ENCODE measurements at regions not wholly inside any gene's neighbourhood (a gene's known extent, or its start where the extent isn't known, plus 50 kb on each side); places are given as distances from the start of the nearest gene placed in this dataset.

DNA sequence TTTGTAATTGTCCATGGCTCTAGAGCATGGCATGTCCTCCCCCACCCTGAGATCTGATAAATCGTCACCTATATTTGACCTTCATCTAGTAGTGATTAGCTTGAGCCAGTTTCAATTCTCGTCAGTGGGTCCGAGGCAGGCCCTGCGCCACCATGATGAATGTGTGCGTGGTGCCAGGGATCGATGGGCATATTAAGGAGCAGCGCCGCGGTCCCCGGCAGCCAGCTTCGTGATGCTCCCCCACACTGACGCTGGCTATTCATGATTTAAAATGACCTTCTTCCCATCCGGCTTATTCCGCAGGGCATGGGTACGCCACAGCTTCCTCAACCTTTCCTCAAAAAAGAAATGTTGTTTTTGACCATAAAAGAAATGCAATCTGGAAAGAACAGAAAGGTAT, 68.0 kb downstream of the SLC25A47 start:
- WGBS, 2 experiments (ENCODE audit: insufficient coverage in 2 of 2), result 94% methylated on average over 12 to 13 of the region's 15 CpGs
- Histone ChIP-seq H3K9me3 (ENCODE audit: control insufficient read depth, low read length) (no peaks in the 10 kb centered on the region), H3K27ac (ENCODE audit: low read depth, low read length, severe bottlenecking) (no peak overlapping the region), H3K4me1 (ENCODE audit: control insufficient read depth, insufficient read depth, low read length, poor library complexity, severe bottlenecking) (peaks cover 38% of the 10 kb centered on the region), H3K36me3 (ENCODE audit: control insufficient read depth, insufficient read depth, low read length) (no peaks in the 10 kb centered on the region), H3K4me3 (ENCODE audit: extremely low read depth, insufficient read depth, low read length, poor library complexity, severe bottlenecking) (no peak overlapping the region)

- Histone ChIP-seq H3K4me1 (ENCODE audit: control insufficient read depth, insufficient read depth, low read length, poor library complexity, severe bottlenecking) (peaks cover 33% of the 10 kb centered on the region), H3K9me3 (ENCODE audit: control insufficient read depth, low read length) (no peaks in the 10 kb centered on the region), H3K4me3 (ENCODE audit: extremely low read depth, insufficient read depth, low read length, poor library complexity, severe bottlenecking) (no peak overlapping the region), H3K36me3 (ENCODE audit: control insufficient read depth, insufficient read depth, low read length) (no peaks in the 10 kb centered on the region), H3K27ac (ENCODE audit: low read depth, low read length, severe bottlenecking) (no peak overlapping the region)
- 100% methylated on average over 1 to 2 of the region's 2 CpGs for WGBS, 2 experiments (ENCODE audit: insufficient coverage in 2 of 2)
Observed at GRCh38 chr14:100391724-100392123, 68.6 kb downstream of the SLC25A47 start.

GRCh38 chr14:100392356-100392755, 69.2 kb downstream of the SLC25A47 start:
- peaks cover 32% of the 10 kb centered on the region for H3K4me1 ChIP-seq (ENCODE audit: control insufficient read depth, insufficient read depth, low read length, poor library complexity, severe bottlenecking)
- no peak overlapping the region for H3K27ac ChIP-seq (ENCODE audit: low read depth, low read length, severe bottlenecking)
- H3K9me3 ChIP-seq (ENCODE audit: control insufficient read depth, low read length), result no peaks in the 10 kb centered on the region
- H3K36me3 ChIP-seq (ENCODE audit: control insufficient read depth, insufficient read depth, low read length), result no peaks in the 10 kb centered on the region
- H3K4me3 ChIP-seq (ENCODE audit: extremely low read depth, insufficient read depth, low read length, poor library complexity, severe bottlenecking), result no peak overlapping the region
- 91 to 95% methylated on average over 7 to 9 of the region's 11 CpGs for WGBS, 2 experiments (ENCODE audit: insufficient coverage in 2 of 2)

DNA sequence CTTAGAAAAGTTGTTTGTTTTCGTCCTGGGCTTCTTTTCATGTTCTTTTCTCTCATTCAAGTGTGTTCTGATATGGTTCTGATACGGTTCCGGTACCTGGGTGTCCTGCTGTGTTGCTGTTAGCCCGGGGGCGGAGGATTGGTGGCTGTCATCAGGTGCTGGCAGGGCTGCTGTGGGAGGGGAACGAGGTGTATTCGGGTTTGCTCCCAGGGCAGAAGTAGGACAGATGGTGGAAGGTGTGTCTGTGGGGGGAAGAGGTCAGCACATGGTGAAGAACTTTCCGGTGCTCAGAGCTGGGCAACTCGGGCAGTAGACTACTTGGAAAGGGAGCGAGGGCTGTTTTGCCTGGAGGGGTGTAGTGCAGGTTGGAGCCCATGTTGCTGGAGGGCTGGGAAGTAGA, 70.2 kb downstream of the SLC25A47 start:
- Histone ChIP-seq H3K4me1 (ENCODE audit: control insufficient read depth, insufficient read depth, low read length, poor library complexity, severe bottlenecking) (peaks cover 36% of the 10 kb centered on the region), H3K9me3 (ENCODE audit: control insufficient read depth, low read length) (no peaks in the 10 kb centered on the region), H3K36me3 (ENCODE audit: control insufficient read depth, insufficient read depth, low read length) (no peaks in the 10 kb centered on the region), H3K27ac (ENCODE audit: low read depth, low read length, severe bottlenecking) (no peak overlapping the region), H3K4me3 (ENCODE audit: extremely low read depth, insufficient read depth, low read length, poor library complexity, severe bottlenecking) (no peak overlapping the region)
- WGBS, 2 experiments (ENCODE audit: insufficient coverage in 2 of 2), result 81 to 99% methylated on average over 9 of the region's 10 CpGs

GRCh38 chr14:100393906-100394732, 71.0 kb downstream of the SLC25A47 start:
- WGBS, 2 experiments (ENCODE audit: insufficient coverage in 2 of 2), result 92% methylated on average over 9 to 11 of the region's 11 CpGs
- H3K36me3 ChIP-seq (ENCODE audit: control insufficient read depth, insufficient read depth, low read length), result no peaks in the 10 kb centered on the region
- peaks cover 36% of the 10 kb centered on the region for H3K4me1 ChIP-seq (ENCODE audit: control insufficient read depth, insufficient read depth, low read length, poor library complexity, severe bottlenecking)
- no peaks in the 10 kb centered on the region for H3K9me3 ChIP-seq (ENCODE audit: control insufficient read depth, low read length)
- H3K27ac ChIP-seq (ENCODE audit: low read depth, low read length, severe bottlenecking), result no peak overlapping the region
- no peak overlapping the region for H3K4me3 ChIP-seq (ENCODE audit: extremely low read depth, insufficient read depth, low read length, poor library complexity, severe bottlenecking)

DNA sequence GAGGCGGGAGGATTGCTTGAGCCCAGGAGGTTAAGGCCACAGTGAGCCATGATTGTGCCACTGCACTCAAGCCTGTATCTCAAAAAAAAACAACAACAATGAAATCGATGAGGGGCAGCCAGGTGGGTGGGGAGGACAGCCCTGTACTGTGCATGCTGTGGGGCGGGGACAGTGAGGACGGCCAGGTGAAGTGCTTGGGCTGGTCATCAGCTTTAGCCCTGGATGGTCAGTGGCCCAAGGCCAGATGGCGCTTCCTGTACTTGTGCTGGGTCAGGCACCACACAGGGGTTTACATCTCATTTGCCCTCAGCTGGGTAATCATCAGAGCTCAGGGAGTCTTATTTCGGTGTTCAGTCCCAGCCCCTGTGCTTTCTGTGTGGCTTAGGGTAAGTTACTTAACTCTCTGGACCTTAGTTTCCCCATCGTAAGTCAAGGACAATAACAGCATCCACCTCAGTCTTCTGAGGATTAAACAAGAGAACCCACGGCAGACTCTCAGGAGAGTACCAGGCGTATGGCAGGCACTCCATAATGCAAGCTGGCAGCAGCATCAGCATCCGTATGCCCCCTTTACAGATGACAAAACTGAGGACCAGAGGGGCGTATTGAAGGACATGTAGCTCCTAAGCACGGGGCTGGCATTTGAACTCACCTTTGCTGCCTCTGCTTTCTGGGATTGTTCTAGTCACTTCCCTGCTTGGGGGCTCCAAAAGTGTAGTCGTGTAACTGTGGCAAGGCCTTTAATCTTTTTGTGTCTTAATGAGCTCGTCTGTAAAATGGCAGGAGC, 71.9 kb downstream of the SLC25A47 start:
- no peaks in the 10 kb centered on the region for H3K36me3 ChIP-seq (ENCODE audit: control insufficient read depth, insufficient read depth, low read length)
- WGBS, 2 experiments (ENCODE audit: insufficient coverage in 2 of 2), result 88 to 91% methylated on average over 11 to 12 of the region's 14 CpGs
- H3K27ac ChIP-seq (ENCODE audit: low read depth, low read length, severe bottlenecking), result no peak overlapping the region
- H3K4me3 ChIP-seq (ENCODE audit: extremely low read depth, insufficient read depth, low read length, poor library complexity, severe bottlenecking), result no peak overlapping the region
- H3K9me3 ChIP-seq (ENCODE audit: control insufficient read depth, low read length), result no peaks in the 10 kb centered on the region
- H3K4me1 ChIP-seq (ENCODE audit: control insufficient read depth, insufficient read depth, low read length, poor library complexity, severe bottlenecking), result peaks cover 39% of the 10 kb centered on the region

- H3K27ac ChIP-seq (ENCODE audit: low read depth, low read length, severe bottlenecking), result no peak overlapping the region
- H3K4me3 ChIP-seq (ENCODE audit: extremely low read depth, insufficient read depth, low read length, poor library complexity, severe bottlenecking), result no peak overlapping the region
- peaks cover 35% of the 10 kb centered on the region for H3K4me1 ChIP-seq (ENCODE audit: control insufficient read depth, insufficient read depth, low read length, poor library complexity, severe bottlenecking)
- H3K9me3 ChIP-seq (ENCODE audit: control insufficient read depth, low read length), result no peaks in the 10 kb centered on the region
- no peaks in the 10 kb centered on the region for H3K36me3 ChIP-seq (ENCODE audit: control insufficient read depth, insufficient read depth, low read length)
- WGBS, 2 experiments (ENCODE audit: insufficient coverage in 2 of 2), result 82 to 98% methylated on average over 2 to 4 of the region's 7 CpGs
Observed at GRCh38 chr14:100396266-100396795, 73.2 kb downstream of the SLC25A47 start.

GRCh38 chr14:100397005-100397404, 73.9 kb downstream of the SLC25A47 start:
- H3K9me3 ChIP-seq (ENCODE audit: control insufficient read depth, low read length), result no peaks in the 10 kb centered on the region
- no peak overlapping the region for H3K4me3 ChIP-seq (ENCODE audit: extremely low read depth, insufficient read depth, low read length, poor library complexity, severe bottlenecking)
- WGBS, 2 experiments (ENCODE audit: insufficient coverage in 2 of 2), result 83 to 88% methylated on average over 6 of the region's 8 CpGs
- no peak overlapping the region for H3K27ac ChIP-seq (ENCODE audit: low read depth, low read length, severe bottlenecking)
- H3K36me3 ChIP-seq (ENCODE audit: control insufficient read depth, insufficient read depth, low read length), result no peaks in the 10 kb centered on the region
- peaks cover 35% of the 10 kb centered on the region for H3K4me1 ChIP-seq (ENCODE audit: control insufficient read depth, insufficient read depth, low read length, poor library complexity, severe bottlenecking)

- Histone ChIP-seq H3K4me1 (ENCODE audit: control insufficient read depth, insufficient read depth, low read length, poor library complexity, severe bottlenecking) (peaks cover 35% of the 10 kb centered on the region), H3K4me3 (ENCODE audit: extremely low read depth, insufficient read depth, low read length, poor library complexity, severe bottlenecking) (no peak overlapping the region), H3K36me3 (ENCODE audit: control insufficient read depth, insufficient read depth, low read length) (no peaks in the 10 kb centered on the region), H3K9me3 (ENCODE audit: control insufficient read depth, low read length) (no peaks in the 10 kb centered on the region), H3K27ac (ENCODE audit: low read depth, low read length, severe bottlenecking) (no peak overlapping the region)
- 70 to 75% methylated on average over 2 to 3 of the region's 6 CpGs for WGBS, 2 experiments (ENCODE audit: insufficient coverage in 2 of 2)
Observed at GRCh38 chr14:100398044-100398443, 74.9 kb downstream of the SLC25A47 start.

DNA sequence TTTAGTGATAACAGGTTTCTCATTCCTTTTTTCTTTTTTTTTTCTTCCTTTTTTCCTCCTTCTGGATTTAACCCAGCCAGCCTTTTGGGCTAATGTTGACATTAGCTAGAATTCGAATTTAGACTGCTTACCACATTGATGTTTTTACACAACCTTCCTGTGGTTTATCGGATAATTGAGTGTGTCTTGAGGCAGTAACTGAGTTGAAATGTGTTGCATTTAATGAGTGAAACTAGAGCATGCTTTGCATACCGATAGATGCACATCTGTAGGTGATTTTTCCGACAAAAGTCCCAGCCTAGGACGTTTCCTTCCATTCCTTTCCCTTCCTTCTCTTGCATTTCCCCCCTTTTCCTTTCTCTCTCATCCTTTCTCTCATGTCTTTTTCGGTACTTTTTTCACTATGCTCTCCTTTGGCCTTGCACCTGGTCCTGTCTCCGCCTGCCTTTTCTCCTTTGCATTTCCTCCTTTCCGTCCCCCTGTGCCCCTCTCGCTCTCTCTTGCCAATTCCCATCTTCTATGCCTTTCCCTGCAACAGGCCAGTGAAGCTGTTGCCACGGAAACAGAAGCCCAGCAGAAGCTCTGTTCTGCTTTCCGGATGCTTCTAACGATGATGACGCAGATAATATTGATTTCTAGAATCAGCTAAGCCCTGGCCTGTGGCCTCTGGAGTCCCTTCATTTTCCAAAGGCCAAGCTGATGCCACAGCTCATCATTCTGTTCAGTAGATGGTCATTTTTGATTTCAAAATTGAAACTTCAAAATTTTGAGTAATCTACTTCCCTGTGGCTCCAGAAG, 76.1 kb downstream of the SLC25A47 start:
- Histone ChIP-seq H3K4me1 (ENCODE audit: control insufficient read depth, insufficient read depth, low read length, poor library complexity, severe bottlenecking) (peaks cover 27% of the 10 kb centered on the region), H3K27ac (ENCODE audit: low read depth, low read length, severe bottlenecking) (no peak overlapping the region)

More for the DNA sequence above, 76.1 kb downstream of the SLC25A47 start:
- Histone ChIP-seq H3K4me3 (ENCODE audit: extremely low read depth, insufficient read depth, low read length, poor library complexity, severe bottlenecking) (no peak overlapping the region), H3K9me3 (ENCODE audit: control insufficient read depth, low read length) (no peaks in the 10 kb centered on the region), H3K36me3 (ENCODE audit: control insufficient read depth, insufficient read depth, low read length) (no peaks in the 10 kb centered on the region)
- 79 to 83% methylated on average over 11 of the region's 13 CpGs for WGBS, 2 experiments (ENCODE audit: insufficient coverage in 2 of 2)

Data from mesodermal cell (in vitro differentiated cells).